ENCODE measurements at regions not wholly inside any gene's neighbourhood (a gene's known extent, or its start where the extent isn't known, plus 50 kb on each side); places are given as distances from the start of the nearest gene placed in this dataset.
"Not testable (repeated sequence)": the region's sequence is repeated elsewhere in the genome, so short reads cannot be mapped to it uniquely, and the experiment has no call there.

DNA sequence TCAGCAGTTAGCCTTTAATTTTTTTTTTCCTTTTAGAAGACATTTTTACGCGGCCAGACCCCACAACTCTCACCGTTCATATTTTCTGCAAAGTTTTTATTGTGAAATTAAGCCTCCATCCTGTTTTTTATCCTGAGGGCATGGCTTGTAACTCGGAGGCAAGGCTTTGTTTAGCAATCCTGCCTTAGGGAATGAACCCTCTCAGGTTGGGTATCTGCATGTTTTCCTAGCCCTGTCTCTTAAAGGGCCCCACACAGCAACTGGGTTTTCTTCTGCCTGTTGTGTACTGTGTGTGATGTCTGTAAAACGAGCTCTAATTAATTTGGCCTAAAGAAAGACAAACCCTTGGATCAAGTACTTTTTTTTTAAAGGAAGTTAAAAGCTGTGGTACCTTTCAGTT is 130.2 kb upstream of the COBL start:
- H3K4me1 Mint-ChIP-seq, result no peaks in the 10 kb centered on the region
- H3K36me3 Mint-ChIP-seq, result no peaks in the 10 kb centered on the region
- H3K27me3 Mint-ChIP-seq, result no peaks in the 10 kb centered on the region
- no peak overlapping the region for H3K4me3 Mint-ChIP-seq
- H3K9me3 Mint-ChIP-seq, result peaks cover 5% of the 10 kb centered on the region
- no peak overlapping the region for H3K27ac Mint-ChIP-seq
- no peak for ATAC-seq

GRCh38 chr7:51446356-51446755 is 129.7 kb upstream of the COBL start:
- Mint-ChIP-seq H3K4me3 (no peak overlapping the region), H3K27me3 (no peaks in the 10 kb centered on the region), H3K9me3 (peaks cover 5% of the 10 kb centered on the region), H3K4me1 (no peaks in the 10 kb centered on the region), H3K36me3 (no peaks in the 10 kb centered on the region), H3K27ac (no peak overlapping the region)
- no peak for ATAC-seq

- Mint-ChIP-seq H3K4me1 (no peaks in the 10 kb centered on the region), H3K27me3 (no peaks in the 10 kb centered on the region), H3K27ac (no peak overlapping the region), H3K36me3 (no peaks in the 10 kb centered on the region), H3K9me3 (peaks cover 8% of the 10 kb centered on the region), H3K4me3 (no peak overlapping the region)
- ATAC-seq, result no peak
Measured at GRCh38 chr7:51444936-51445335, 128.3 kb upstream of the COBL start.

- no peaks in the 10 kb centered on the region for H3K27me3 Mint-ChIP-seq
- peaks cover 8% of the 10 kb centered on the region for H3K9me3 Mint-ChIP-seq
- H3K36me3 Mint-ChIP-seq, result no peaks in the 10 kb centered on the region
- no peak overlapping the region for H3K4me3 Mint-ChIP-seq
- H3K27ac Mint-ChIP-seq, result no peak overlapping the region
- no peak for ATAC-seq
- no peaks in the 10 kb centered on the region for H3K4me1 Mint-ChIP-seq
Measured at GRCh38 chr7:51430480-51431086, 114.0 kb upstream of the COBL start.

DNA sequence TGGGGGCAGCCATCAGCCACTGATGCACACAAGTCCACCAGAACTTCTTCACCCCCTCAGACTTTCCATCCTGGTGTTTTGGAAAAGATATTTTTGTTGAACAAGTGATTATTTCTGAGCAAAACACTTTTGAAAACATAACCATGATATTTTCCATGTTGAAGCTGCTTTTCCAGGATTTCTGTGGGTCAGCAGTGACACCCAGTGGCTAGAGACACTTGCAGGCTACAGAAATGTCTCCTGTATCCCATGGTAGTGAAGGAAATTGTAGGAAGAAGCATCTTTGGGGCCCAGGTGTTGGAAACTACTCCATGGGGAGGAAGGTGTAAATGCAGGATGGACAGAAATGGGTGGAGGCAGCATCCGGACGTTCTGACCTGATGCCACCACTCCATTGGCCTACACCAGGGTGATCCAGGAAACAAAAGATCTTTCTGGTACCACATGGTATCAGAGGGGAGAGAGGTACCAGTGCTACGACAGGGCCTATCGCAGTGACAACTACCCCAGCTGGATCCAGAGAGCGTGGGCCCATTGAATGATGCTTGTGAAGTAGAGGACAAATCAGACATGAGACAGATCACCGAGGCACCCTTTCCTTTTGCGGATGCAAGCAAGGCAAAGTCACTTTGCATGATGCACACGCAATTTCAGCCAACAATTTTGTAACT is 111.7 kb upstream of the COBL start:
- H3K27ac Mint-ChIP-seq, result no peak overlapping the region
- H3K4me1 Mint-ChIP-seq, result no peaks in the 10 kb centered on the region
- no peaks in the 10 kb centered on the region for H3K27me3 Mint-ChIP-seq
- H3K36me3 Mint-ChIP-seq, result no peaks in the 10 kb centered on the region
- ATAC-seq, result no peak
- peaks cover 3% of the 10 kb centered on the region for H3K9me3 Mint-ChIP-seq
- no peak overlapping the region for H3K4me3 Mint-ChIP-seq

DNA sequence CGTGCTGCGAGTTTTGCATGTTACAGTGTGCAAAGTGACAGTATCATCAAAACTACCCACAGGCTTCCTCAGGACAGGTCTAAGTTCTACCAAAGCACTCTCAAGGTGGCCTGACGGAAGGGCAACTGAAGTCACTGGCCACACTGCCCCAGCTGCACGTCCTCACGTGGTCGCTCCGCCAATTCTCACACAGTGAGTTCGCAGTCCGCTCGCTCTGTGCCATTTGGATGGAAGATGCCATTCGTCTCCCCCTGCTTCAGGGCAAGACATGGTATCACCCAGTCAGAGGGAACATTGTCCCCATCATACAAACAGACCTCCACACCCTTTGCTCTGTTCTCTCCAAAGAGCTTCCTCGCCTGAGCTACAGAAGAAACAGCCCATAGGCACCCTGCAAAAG is 109.6 kb upstream of the COBL start:
- Mint-ChIP-seq H3K4me3 (no peak overlapping the region), H3K9me3 (peaks cover 3% of the 10 kb centered on the region), H3K27me3 (no peaks in the 10 kb centered on the region), H3K27ac (no peak overlapping the region), H3K4me1 (no peaks in the 10 kb centered on the region), H3K36me3 (no peaks in the 10 kb centered on the region)
- ATAC-seq, result no peak

GRCh38 chr7:51409934-51410333 is 93.3 kb upstream of the COBL start:
- not testable (repeated sequence) for ATAC-seq, H3K4me1 Mint-ChIP-seq, H3K9me3 Mint-ChIP-seq, H3K27ac Mint-ChIP-seq, H3K36me3 Mint-ChIP-seq, H3K27me3 Mint-ChIP-seq, H3K4me3 Mint-ChIP-seq

DNA sequence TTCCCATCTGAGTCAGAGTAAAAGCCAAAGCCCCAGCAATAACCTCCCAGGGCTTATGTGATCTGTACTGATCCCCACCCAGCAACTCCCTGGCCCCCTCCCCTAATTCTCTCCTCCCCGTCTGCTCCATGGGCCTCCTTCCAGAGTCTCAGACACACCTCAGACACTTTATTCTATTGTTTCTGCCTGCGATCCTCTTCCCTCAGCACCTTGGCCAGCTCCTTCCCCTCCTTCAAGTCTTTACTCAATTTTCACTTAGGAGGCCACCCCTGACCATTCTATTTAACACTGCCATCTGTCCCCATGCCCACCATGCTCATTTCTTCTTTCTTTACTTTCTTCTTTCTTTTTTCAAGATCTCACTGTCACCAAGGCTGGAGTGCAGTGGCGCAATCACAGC is 81.0 kb upstream of the COBL start:
- H3K4me1 Mint-ChIP-seq, H3K4me3 Mint-ChIP-seq, H3K27ac Mint-ChIP-seq, H3K9me3 Mint-ChIP-seq, H3K27me3 Mint-ChIP-seq, H3K36me3 Mint-ChIP-seq, ATAC-seq: not testable (repeated sequence)

DNA sequence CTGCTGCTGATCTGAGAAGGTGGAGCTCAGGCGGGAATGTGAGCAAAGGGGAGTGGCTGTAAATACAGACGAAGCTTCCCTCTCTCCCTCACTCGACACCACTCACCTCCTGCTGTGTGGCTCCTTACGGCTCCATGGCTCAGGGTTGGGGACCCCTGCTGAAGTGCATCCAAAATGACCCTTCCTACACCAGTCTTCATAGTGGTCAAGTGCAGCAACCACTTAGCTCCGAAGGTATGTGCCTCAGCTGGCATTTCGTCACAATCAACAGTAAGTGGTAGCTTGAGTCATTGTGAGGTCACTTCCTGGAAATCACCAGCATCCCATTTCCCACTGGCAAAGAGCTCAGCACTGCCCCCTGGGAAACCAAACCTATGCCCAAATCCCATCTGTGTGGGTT is 76.4 kb upstream of the COBL start:
- not testable (repeated sequence) for ATAC-seq, H3K27me3 Mint-ChIP-seq, H3K4me3 Mint-ChIP-seq, H3K36me3 Mint-ChIP-seq, H3K4me1 Mint-ChIP-seq, H3K27ac Mint-ChIP-seq, H3K9me3 Mint-ChIP-seq

- ATAC-seq, H3K4me1 Mint-ChIP-seq, H3K9me3 Mint-ChIP-seq: not testable (repeated sequence)
Measured at GRCh38 chr7:51389952-51390351, 73.3 kb upstream of the COBL start.

DNA sequence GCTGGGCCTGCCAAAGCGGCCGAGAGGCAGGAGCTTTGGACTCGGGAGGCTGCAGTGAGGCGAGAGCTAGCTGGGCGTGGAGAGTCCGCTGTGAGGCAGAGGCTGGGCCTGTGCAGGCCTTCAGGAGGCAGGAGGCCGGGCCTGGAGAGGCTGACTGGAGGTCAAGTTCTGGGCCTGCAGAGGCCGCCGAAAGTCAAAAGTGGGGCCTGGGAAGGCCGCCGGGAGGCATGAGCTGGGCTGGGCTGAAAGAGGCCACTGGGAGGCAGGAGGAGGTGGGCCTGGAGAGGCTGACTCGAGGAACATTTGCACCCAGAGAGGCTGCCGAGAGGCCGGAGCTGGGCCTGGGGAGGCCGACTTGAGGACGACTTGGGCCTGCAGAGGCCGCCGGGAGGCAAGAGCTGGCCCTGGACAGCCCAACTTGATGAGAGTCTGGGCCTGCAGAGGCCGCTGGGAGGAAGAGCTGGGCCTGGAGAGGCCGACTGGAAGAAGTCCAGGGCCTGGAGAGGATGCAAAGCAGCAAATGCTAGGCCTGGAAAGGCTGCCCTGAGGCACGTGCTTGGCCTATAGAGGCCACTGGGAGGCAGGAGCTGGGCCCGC is 72.7 kb upstream of the COBL start:
- H3K4me1 Mint-ChIP-seq, H3K27ac Mint-ChIP-seq, H3K27me3 Mint-ChIP-seq, H3K36me3 Mint-ChIP-seq, ATAC-seq, H3K9me3 Mint-ChIP-seq, H3K4me3 Mint-ChIP-seq: not testable (repeated sequence)

More at GRCh38 chr7:51389952-51390351, 73.3 kb upstream of the COBL start:
- H3K27ac Mint-ChIP-seq, H3K4me3 Mint-ChIP-seq, H3K27me3 Mint-ChIP-seq, H3K36me3 Mint-ChIP-seq: not testable (repeated sequence)

DNA sequence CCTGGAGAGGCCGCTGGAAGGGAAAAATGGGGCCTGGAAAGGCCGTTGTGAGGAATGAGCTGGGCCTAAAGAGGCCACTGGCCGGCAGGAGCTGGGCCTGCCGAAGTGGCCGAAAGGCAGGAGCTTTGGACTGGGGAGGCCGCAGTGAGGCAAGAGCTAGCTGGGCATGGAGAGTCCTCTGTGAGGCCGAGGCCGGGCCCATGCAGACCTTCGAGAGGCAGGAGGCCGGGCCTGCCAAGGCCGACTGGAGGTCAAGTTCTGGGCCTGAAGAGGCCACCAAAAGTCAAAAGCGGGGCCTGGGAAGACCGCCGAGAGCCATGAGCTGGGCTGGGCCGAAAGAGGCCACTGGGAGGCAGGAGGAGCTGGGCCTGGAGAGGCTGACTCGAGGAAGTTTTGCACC is 71.6 kb upstream of the COBL start:
- ATAC-seq, H3K27ac Mint-ChIP-seq, H3K27me3 Mint-ChIP-seq, H3K36me3 Mint-ChIP-seq, H3K4me3 Mint-ChIP-seq, H3K9me3 Mint-ChIP-seq, H3K4me1 Mint-ChIP-seq: not testable (repeated sequence)

GRCh38 chr7:51386806-51387568 is 70.4 kb upstream of the COBL start:
- H3K9me3 Mint-ChIP-seq, H3K36me3 Mint-ChIP-seq, H3K27ac Mint-ChIP-seq, H3K27me3 Mint-ChIP-seq, ATAC-seq, H3K4me3 Mint-ChIP-seq, H3K4me1 Mint-ChIP-seq: not testable (repeated sequence)

- not testable (repeated sequence) for H3K4me3 Mint-ChIP-seq, H3K27me3 Mint-ChIP-seq, H3K27ac Mint-ChIP-seq, ATAC-seq, H3K36me3 Mint-ChIP-seq, H3K4me1 Mint-ChIP-seq, H3K9me3 Mint-ChIP-seq
Measured at GRCh38 chr7:51386184-51386583, 69.6 kb upstream of the COBL start.

- not testable (repeated sequence) for H3K27me3 Mint-ChIP-seq, H3K36me3 Mint-ChIP-seq
Measured at GRCh38 chr7:51382243-51382642, 65.6 kb upstream of the COBL start.

More at GRCh38 chr7:51382243-51382642, 65.6 kb upstream of the COBL start:
- ATAC-seq, H3K4me3 Mint-ChIP-seq, H3K4me1 Mint-ChIP-seq, H3K27ac Mint-ChIP-seq, H3K9me3 Mint-ChIP-seq: not testable (repeated sequence)
